ENCODE measurements at regions not wholly inside any gene's neighbourhood (a gene's known extent, or its start where the extent isn't known, plus 50 kb on each side); places are given as distances from the start of the nearest gene placed in this dataset.

DNA sequence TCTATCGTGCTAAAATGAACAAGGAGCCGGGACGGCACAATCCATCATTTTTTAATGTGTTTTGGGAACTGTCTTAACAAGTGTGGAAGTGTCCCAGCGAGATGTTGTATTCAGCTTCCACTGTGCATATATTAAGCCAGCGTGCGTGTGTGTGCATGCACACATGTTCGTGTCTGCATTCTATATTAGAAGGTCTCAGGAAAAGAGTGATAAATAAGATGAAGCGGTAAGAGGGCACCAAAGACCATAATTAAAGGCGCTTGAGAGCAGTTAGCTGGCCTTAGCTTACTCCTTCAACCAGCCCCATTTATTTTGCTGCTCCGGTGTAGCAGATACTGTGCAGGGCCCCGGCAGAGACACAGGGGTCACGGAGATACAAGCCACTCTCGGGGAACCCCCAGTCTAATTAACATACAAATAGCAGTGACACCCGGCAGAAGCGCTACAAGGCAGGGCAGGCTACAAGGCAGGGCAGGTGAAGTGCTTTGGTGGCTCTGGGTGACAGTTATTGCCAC lies 206.5 kb upstream of the RREB1 start:
- TF ChIP-seq, protein P1, sequence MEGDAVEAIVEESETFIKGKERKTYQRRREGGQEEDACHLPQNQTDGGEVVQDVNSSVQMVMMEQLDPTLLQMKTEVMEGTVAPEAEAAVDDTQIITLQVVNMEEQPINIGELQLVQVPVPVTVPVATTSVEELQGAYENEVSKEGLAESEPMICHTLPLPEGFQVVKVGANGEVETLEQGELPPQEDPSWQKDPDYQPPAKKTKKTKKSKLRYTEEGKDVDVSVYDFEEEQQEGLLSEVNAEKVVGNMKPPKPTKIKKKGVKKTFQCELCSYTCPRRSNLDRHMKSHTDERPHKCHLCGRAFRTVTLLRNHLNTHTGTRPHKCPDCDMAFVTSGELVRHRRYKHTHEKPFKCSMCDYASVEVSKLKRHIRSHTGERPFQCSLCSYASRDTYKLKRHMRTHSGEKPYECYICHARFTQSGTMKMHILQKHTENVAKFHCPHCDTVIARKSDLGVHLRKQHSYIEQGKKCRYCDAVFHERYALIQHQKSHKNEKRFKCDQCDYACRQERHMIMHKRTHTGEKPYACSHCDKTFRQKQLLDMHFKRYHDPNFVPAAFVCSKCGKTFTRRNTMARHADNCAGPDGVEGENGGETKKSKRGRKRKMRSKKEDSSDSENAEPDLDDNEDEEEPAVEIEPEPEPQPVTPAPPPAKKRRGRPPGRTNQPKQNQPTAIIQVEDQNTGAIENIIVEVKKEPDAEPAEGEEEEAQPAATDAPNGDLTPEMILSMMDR (IDR thresholded peaks at IDR 0.05; ENCODE audit: low read depth, low read length): no peak
- H3K27ac ChIP-seq (ENCODE audit: low read depth, low read length): no peak overlapping the region
- DNase-seq (ENCODE audit: low read depth, low spot score): no peak
- CTCF ChIA-PET: no interaction called here
- H3K27me3 ChIP-seq (ENCODE audit: control insufficient read depth, insufficient read depth, low read length): peaks cover 7% of the 10 kb centered on the region
- H3K4me3 ChIP-seq (ENCODE audit: low read depth, low read length): no peak overlapping the region
- POLR2A ChIA-PET: no interaction called here
- no peaks in the 10 kb centered on the region for H3K9me3 ChIP-seq (ENCODE audit: control insufficient read depth, insufficient read depth, low read length)

DNA sequence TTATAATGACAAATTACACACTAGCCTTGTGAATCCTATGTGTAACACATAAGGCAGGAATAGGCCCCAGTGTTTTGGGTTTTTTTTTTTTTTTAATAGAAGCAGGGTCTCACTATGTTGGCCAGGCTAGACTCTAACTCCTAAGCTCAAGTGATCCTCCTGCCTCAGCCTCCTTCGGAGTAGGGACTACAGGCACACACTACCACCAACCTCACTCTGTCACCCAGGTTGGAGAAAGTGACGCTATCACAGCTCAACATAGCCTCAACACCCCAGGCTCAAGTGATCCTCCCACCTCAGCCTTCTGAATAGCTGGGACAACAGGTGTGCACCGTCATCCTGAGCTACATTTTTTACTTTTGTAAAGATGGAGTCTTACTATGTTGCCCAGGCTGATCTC lies 205.8 kb upstream of the RREB1 start:
- DNase-seq (ENCODE audit: low read depth, low spot score): no peak
- Histone ChIP-seq H3K4me3 (ENCODE audit: low read depth, low read length) (no peak overlapping the region), H3K27me3 (ENCODE audit: control insufficient read depth, insufficient read depth, low read length) (peaks cover 8% of the 10 kb centered on the region), H3K9me3 (ENCODE audit: control insufficient read depth, insufficient read depth, low read length) (no peaks in the 10 kb centered on the region), H3K27ac (ENCODE audit: low read depth, low read length) (no peak overlapping the region)
- POLR2A ChIA-PET: no interaction called here
- CTCF ChIA-PET: no interaction called here
- TF ChIP-seq, protein P1 (IDR thresholded peaks at IDR 0.05; ENCODE audit: low read depth, low read length): no peak

DNA sequence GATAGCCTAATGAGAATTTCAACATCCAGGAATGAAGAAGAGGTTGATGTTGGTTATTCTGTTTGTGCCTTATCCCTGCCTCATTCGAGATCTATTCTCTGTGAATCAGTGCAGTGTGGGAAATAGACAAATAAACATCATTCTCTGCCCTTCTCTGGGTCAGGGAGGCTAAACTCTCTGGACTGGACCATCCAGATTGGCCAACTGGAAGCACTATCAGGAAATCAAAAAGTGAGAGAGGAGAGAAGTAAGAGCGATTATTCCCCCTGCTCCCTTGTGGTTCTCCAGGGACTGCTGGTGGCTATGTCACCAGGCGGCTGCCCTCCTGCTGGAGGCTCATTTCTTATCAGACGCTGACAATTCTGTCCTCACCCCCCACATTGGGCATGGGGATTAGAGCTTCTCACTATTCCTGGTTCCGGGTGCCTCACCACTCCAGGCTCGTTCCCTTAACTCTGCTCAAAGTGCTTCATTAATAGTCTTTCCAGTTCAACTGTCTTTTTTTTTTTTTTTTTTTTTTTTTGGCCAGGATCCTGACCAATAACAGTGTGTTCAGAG lies 201.7 kb upstream of the RREB1 start:
- CTCF ChIA-PET: interaction anchor here (0.6 kb wide), 1 partner anchor 26 kb away, joined by 3 read pairs; no protein-coding TSS in a partner anchor
- TF ChIP-seq, protein P1 (IDR thresholded peaks at IDR 0.05; ENCODE audit: low read depth, low read length): no peak
- no peak for DNase-seq (ENCODE audit: low read depth, low spot score)
- Histone ChIP-seq H3K27ac (ENCODE audit: low read depth, low read length) (no peak overlapping the region), H3K9me3 (ENCODE audit: control insufficient read depth, insufficient read depth, low read length) (no peaks in the 10 kb centered on the region), H3K27me3 (ENCODE audit: control insufficient read depth, insufficient read depth, low read length) (peaks cover 7% of the 10 kb centered on the region), H3K4me3 (ENCODE audit: low read depth, low read length) (no peak overlapping the region)
- POLR2A ChIA-PET: no interaction called here

DNA sequence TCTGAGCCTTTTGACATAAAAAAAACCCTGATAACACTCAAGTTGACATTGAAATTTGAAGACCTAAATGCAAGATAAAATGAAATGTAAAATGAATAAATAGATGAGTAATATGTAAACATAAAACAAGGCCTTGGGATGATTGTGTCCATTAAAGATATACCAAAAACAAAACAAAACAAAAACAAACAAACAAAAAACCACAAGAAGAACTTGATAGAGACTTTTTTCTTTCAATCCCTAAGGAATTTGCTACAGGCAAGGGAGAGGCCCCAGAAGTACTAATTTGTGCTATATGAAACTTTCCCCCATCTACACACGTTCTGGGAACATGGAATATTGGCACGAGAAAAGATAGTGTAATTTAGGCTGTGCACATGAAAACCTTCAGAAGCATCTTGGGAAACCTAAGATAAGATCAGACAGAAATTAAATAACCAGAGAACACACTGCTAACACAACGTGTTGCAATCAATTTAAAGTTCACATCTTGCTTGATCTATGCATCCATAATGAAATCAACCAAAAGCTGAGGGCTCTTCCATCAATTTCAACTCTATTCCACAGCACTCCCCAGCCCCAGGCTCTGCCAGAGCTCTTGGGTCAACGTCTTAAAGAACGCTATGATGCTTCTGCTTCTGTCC lies 201.1 kb upstream of the RREB1 start:
- CTCF ChIA-PET: no interaction called here
- H3K27ac ChIP-seq (ENCODE audit: low read depth, low read length): no peak overlapping the region
- TF ChIP-seq, protein P1 (IDR thresholded peaks at IDR 0.05; ENCODE audit: low read depth, low read length): no peak
- DNase-seq (ENCODE audit: low read depth, low spot score): no peak
- no peaks in the 10 kb centered on the region for H3K9me3 ChIP-seq (ENCODE audit: control insufficient read depth, insufficient read depth, low read length)
- POLR2A ChIA-PET: no interaction called here
- H3K4me3 ChIP-seq (ENCODE audit: low read depth, low read length): no peak overlapping the region
- peaks cover 7% of the 10 kb centered on the region for H3K27me3 ChIP-seq (ENCODE audit: control insufficient read depth, insufficient read depth, low read length)

DNA sequence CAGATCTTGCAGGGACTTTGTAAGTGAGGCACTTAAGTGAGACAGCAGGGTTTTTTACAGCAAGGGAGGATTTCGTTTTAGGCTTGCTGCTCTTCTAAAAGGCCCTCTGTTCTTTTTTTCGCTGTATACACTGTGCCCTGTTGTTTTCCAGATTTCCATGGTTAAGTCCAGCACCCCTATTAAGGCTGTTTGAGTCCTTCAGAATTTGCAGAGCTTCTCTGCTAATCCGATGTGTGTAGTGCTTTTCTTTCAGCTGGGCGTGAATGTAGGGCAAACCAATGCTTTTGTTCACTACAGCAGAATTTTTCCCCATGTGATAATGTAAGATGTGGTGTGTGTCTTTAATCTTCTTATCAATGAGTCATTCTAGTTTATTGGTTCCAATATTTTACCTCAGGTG lies 200.5 kb upstream of the RREB1 start:
- no peak for DNase-seq (ENCODE audit: low read depth, low spot score)
- POLR2A ChIA-PET: no interaction called here
- CTCF ChIA-PET: no interaction called here
- Histone ChIP-seq H3K27ac (ENCODE audit: low read depth, low read length) (no peak overlapping the region), H3K9me3 (ENCODE audit: control insufficient read depth, insufficient read depth, low read length) (no peaks in the 10 kb centered on the region), H3K27me3 (ENCODE audit: control insufficient read depth, insufficient read depth, low read length) (peaks cover 7% of the 10 kb centered on the region), H3K4me3 (ENCODE audit: low read depth, low read length) (no peak overlapping the region)
- TF ChIP-seq, protein P1 (IDR thresholded peaks at IDR 0.05; ENCODE audit: low read depth, low read length): no peak
